ENCODE measurements at regions not wholly inside any gene's neighbourhood (a gene's known extent, or its start where the extent isn't known, plus 50 kb on each side); places are given as distances from the start of the nearest gene placed in this dataset.

DNA sequence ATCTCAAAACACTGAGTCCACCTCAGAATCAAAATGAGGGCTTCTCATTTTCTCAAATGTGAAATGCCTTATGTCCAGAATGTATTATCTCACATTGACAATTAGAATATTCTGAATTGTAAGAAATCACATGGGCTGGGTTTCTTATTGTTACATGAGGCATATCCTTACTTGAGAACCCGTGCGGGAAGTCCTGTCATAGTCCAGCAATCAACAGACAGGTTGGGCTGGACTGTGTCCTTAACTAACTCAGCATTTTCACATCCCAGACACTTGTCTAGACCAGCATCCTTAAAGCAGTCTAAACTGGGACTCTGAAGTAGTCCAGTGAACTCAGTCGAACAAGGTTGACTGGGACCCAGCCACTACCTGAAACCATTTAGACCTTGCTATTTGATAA, 267.6 kb downstream of the CETN3 start:
- POLR2A ChIA-PET (ENCODE audit: unreplicated experiment), result no interaction called here
- in situ Hi-C loops (cut with MboI; ENCODE audit: low sequenced_read_pairs), result no loop called here

More for the DNA sequence above, 267.6 kb downstream of the CETN3 start:
- no peaks in the 10 kb centered on the region for H3K36me3 ChIP-seq (ENCODE audit: control insufficient read depth, insufficient read depth, low read length)
- no peak overlapping the region for H4K91ac ChIP-seq (ENCODE audit: insufficient read depth, low read depth, low read length)
- dilution Hi-C loops (cut with HindIII; ENCODE audit: low sequenced_read_pairs, unreplicated experiment), result no loop called here
- H3K27me3 ChIP-seq (ENCODE audit: control insufficient read depth, insufficient read depth, low read length), result no peaks in the 10 kb centered on the region
- CTCF ChIA-PET, result no interaction called here
- intact Hi-C loops (cut with micrococcal nuclease), result no loop called here
- no CpG with 5 or more reads among the region's 3 CpGs for WGBS, 2 experiments (ENCODE audit: extremely low coverage in 2 of 2, insufficient read length in 1 of 2)
- H2AK9ac ChIP-seq (replicated peaks; ENCODE audit: low read depth, low read length, poor library complexity), result no peak overlapping the region
- H3K4ac ChIP-seq (ENCODE audit: low read depth, low read length), result no peak overlapping the region
- no peak overlapping the region for H3K27ac ChIP-seq (ENCODE audit: insufficient read depth, low read length)
- H4K8ac ChIP-seq (ENCODE audit: low read depth in 2 of 2, low read length in 2 of 2), result no peak overlapping the region
- H2AK5ac ChIP-seq (ENCODE audit: low read depth, low read length), result no peak overlapping the region
- peaks cover 8% of the 10 kb centered on the region; the same call in 1 of the 2 replicates for H3K9me3 ChIP-seq (ENCODE audit: control insufficient read depth, insufficient read depth, low read length)
- H3K9me1 ChIP-seq (ENCODE audit: insufficient read depth, low read length), result no peaks in the 10 kb centered on the region
- BruUV-seq (replicated peaks), result no TSS peak
- ATAC-seq (ENCODE audit: low read depth) (no peak), DNase-seq (no peak)
- H3K79me1 ChIP-seq (ENCODE audit: low read depth in 1 of 2, low read length in 2 of 2), result no peaks in the 10 kb centered on the region
- no peak overlapping the region for H2BK5ac ChIP-seq (ENCODE audit: low read depth, low read length, poor library complexity, severe bottlenecking)
- no peak overlapping the region for H4K5ac ChIP-seq (ENCODE audit: low read depth, low read length)
- no peak overlapping the region for H3K56ac ChIP-seq (ENCODE audit: extremely low read depth, insufficient read depth, low read length)
- H3K14ac ChIP-seq (replicated peaks; ENCODE audit: low read depth, low read length), result no peak overlapping the region
- H2AFZ ChIP-seq (replicated peaks; ENCODE audit: low read length, poor library complexity), result no peak overlapping the region
- no peak overlapping the region for H3K9ac ChIP-seq (ENCODE audit: low read depth, low read length)
- no peaks in the 10 kb centered on the region for H4K20me1 ChIP-seq (ENCODE audit: insufficient read depth, low read length)
- H3K4me2 ChIP-seq (ENCODE audit: low read depth, low read length), result no peak overlapping the region
- no peak overlapping the region for H2BK15ac ChIP-seq (ENCODE audit: low read depth, low read length)
- no peak overlapping the region for H2BK120ac ChIP-seq (ENCODE audit: low read depth, low read length)
- no peak overlapping the region for H3K4me3 ChIP-seq (ENCODE audit: insufficient read depth, low read depth, low read length)
- no peaks in the 10 kb centered on the region for H3K4me1 ChIP-seq (ENCODE audit: control insufficient read depth, insufficient read depth, low read length)
- TF ChIP-seq BHLHE40 (IDR thresholded peaks at IDR 0.05; ENCODE audit: low read depth, low read length), result no peak
- no peak for TF ChIP-seq NFE2L2 (IDR thresholded peaks at IDR 0.05; ENCODE audit: low read depth, low read length)
- TF ChIP-seq, protein P1, sequence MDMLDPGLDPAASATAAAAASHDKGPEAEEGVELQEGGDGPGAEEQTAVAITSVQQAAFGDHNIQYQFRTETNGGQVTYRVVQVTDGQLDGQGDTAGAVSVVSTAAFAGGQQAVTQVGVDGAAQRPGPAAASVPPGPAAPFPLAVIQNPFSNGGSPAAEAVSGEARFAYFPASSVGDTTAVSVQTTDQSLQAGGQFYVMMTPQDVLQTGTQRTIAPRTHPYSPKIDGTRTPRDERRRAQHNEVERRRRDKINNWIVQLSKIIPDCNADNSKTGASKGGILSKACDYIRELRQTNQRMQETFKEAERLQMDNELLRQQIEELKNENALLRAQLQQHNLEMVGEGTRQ (IDR thresholded peaks at IDR 0.05; ENCODE audit: low read depth, low read length), result no peak
- TF ChIP-seq MAZ (IDR thresholded peaks at IDR 0.05; ENCODE audit: borderline replicate concordance, low read depth, low read length), result no peak
- TF ChIP-seq CEBPB (IDR thresholded peaks at IDR 0.05; ENCODE audit: low read depth, low read length), result no peak
- no peak for TF ChIP-seq RCOR1 (IDR thresholded peaks at IDR 0.05; ENCODE audit: insufficient replicate concordance, low read length)
- no peak overlapping the region for H2BK20ac ChIP-seq (ENCODE audit: low read depth, low read length)
- no peak overlapping the region for H3K23ac ChIP-seq (ENCODE audit: low read depth, low read length)
- H3K18ac ChIP-seq (ENCODE audit: low read depth, low read length), result no peak overlapping the region
